ENCODE measurements at regions not wholly inside any gene's neighbourhood (a gene's known extent, or its start where the extent isn't known, plus 50 kb on each side); places are given as distances from the start of the nearest gene placed in this dataset.

GRCh38 chr14:101055106-101055662 lies 151.7 kb upstream of the RTL1 start:
- no peak for TF ChIP-seq CTCF (IDR thresholded peaks at IDR 0.05)
- no peak for TF ChIP-seq POLR2A (IDR thresholded peaks at IDR 0.05)
- no peak for TF ChIP-seq POLR2AphosphoS5 (IDR thresholded peaks at IDR 0.05)
- no peak overlapping the region for H3K27ac ChIP-seq
- 96% methylated on average over 15 of the region's 15 CpGs for WGBS
- H3K4me1 ChIP-seq (replicated peaks) = no peaks in the 10 kb centered on the region
- no peak overlapping the region for H3K4me3 ChIP-seq
- no peak for DNase-seq (ENCODE audit: low spot score)
- intact Hi-C loops (cut with DNase I) = no loop called here
- H3K27me3 ChIP-seq (replicated peaks; ENCODE audit: insufficient read depth) = no peaks in the 10 kb centered on the region
- H3K36me3 ChIP-seq = no peaks in the 10 kb centered on the region
- no peaks in the 10 kb centered on the region for H3K9me3 ChIP-seq

- TF ChIP-seq POLR2A (IDR thresholded peaks at IDR 0.05) = no peak
- no peak for TF ChIP-seq POLR2AphosphoS5 (IDR thresholded peaks at IDR 0.05)
- no peak for TF ChIP-seq CTCF (IDR thresholded peaks at IDR 0.05)
- DNase-seq (ENCODE audit: low spot score) = no peak
- Histone ChIP-seq H3K4me1 (replicated peaks) (no peaks in the 10 kb centered on the region), H3K27me3 (replicated peaks; ENCODE audit: insufficient read depth) (no peaks in the 10 kb centered on the region), H3K36me3 (no peaks in the 10 kb centered on the region), H3K4me3 (no peak overlapping the region), H3K27ac (no peak overlapping the region), H3K9me3 (no peaks in the 10 kb centered on the region)
- WGBS = 94% methylated on average over 12 of the region's 12 CpGs
- intact Hi-C loops (cut with DNase I) = no loop called here
These were observed 152.4 kb upstream of the RTL1 start for GRCh38 chr14:101055776-101056374.

- WGBS = 83% methylated on average over 2 of the region's 2 CpGs
- TF ChIP-seq CTCF (IDR thresholded peaks at IDR 0.05) = no peak
- H3K4me3 ChIP-seq = no peak overlapping the region
- H3K9me3 ChIP-seq = no peaks in the 10 kb centered on the region
- H3K36me3 ChIP-seq = no peaks in the 10 kb centered on the region
- intact Hi-C loops (cut with DNase I) = no loop called here
- no peak for DNase-seq (ENCODE audit: low spot score)
- H3K27ac ChIP-seq = no peak overlapping the region
- no peaks in the 10 kb centered on the region for H3K4me1 ChIP-seq (replicated peaks)
- no peaks in the 10 kb centered on the region for H3K27me3 ChIP-seq (replicated peaks; ENCODE audit: insufficient read depth)
These were observed 152.9 kb upstream of the RTL1 start for GRCh38 chr14:101056446-101056845.

GRCh38 chr14:101057394-101057793 lies 153.9 kb upstream of the RTL1 start:
- Histone ChIP-seq H3K27me3 (replicated peaks; ENCODE audit: insufficient read depth) (no peaks in the 10 kb centered on the region), H3K4me3 (no peak overlapping the region), H3K9me3 (no peaks in the 10 kb centered on the region), H3K27ac (no peak overlapping the region), H3K36me3 (no peaks in the 10 kb centered on the region), H3K4me1 (replicated peaks) (no peaks in the 10 kb centered on the region)
- intact Hi-C loops (cut with DNase I) = no loop called here
- no peak for DNase-seq (ENCODE audit: low spot score)
- TF ChIP-seq CTCF (IDR thresholded peaks at IDR 0.05) (no peak), POLR2A (IDR thresholded peaks at IDR 0.05) (no peak), POLR2AphosphoS5 (IDR thresholded peaks at IDR 0.05) (no peak)
- 91% methylated on average over 3 of the region's 3 CpGs for WGBS

GRCh38 chr14:101058571-101058970 lies 155.0 kb upstream of the RTL1 start:
- H3K36me3 ChIP-seq = no peaks in the 10 kb centered on the region
- no peaks in the 10 kb centered on the region for H3K9me3 ChIP-seq
- no peaks in the 10 kb centered on the region for H3K4me1 ChIP-seq (replicated peaks)
- H3K27me3 ChIP-seq (replicated peaks; ENCODE audit: insufficient read depth) = no peaks in the 10 kb centered on the region
- H3K27ac ChIP-seq = no peak overlapping the region
- intact Hi-C loops (cut with DNase I) = no loop called here
- DNase-seq (ENCODE audit: low spot score) = no peak
- no peak overlapping the region for H3K4me3 ChIP-seq
- TF ChIP-seq CTCF (IDR thresholded peaks at IDR 0.05) = no peak
- TF ChIP-seq POLR2AphosphoS5 (IDR thresholded peaks at IDR 0.05) = no peak
- no peak for TF ChIP-seq POLR2A (IDR thresholded peaks at IDR 0.05)
- 59% methylated on average over 3 of the region's 3 CpGs for WGBS

Data from prostate gland (tissue), 2 donors.